ENCODE measurements at regions not wholly inside any gene's neighbourhood (a gene's known extent, or its start where the extent isn't known, plus 50 kb on each side); places are given as distances from the start of the nearest gene placed in this dataset.
"Not testable (repeated sequence)": the region's sequence is repeated elsewhere in the genome, so short reads cannot be mapped to it uniquely, and the experiment has no call there.

DNA sequence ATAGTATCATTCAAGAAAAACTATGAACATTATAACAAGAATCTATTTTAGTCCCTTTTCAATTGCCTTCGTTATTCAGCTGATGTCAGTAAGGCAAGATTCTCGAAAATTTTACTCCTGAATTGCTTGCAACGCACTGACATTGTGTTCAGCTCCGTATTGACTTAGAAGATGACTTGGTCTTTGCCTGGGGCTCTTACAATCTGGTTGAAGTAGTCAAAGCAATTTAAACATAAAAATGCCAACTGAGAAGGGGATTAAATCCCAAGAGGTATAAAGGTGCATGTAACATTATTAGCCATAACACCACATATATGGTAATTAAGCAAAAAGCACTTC lies 507.1 kb downstream of the CENPC start:
- DNase-seq (ENCODE audit: low read depth): no peak

- no peak for DNase-seq (ENCODE audit: low read depth)
Observed at GRCh38 chr4:67037504-67038227, 507.6 kb downstream of the CENPC start.

GRCh38 chr4:67036791-67037190 lies 508.5 kb downstream of the CENPC start:
- no peak for DNase-seq (ENCODE audit: low read depth)

DNA sequence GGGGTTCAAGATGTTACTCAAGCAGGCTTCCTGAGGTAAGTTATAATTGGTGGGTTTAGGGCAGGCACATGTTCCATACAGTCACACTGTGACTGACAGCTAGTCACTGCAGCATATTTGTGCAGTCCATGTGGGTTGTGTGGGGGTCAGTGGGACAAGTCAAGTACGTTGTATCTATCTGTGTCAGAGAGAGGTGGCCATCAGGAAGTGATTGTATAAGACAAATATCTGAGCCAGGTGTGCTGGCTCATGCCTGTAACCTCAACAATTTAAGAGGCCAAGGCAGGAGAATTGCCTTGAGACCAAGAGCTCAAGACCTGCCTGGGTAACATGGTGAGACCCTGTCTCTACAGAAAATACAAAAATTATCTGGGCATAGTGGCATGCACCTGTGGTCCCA lies 509.3 kb downstream of the CENPC start:
- DNase-seq (ENCODE audit: low read depth): no peak

DNA sequence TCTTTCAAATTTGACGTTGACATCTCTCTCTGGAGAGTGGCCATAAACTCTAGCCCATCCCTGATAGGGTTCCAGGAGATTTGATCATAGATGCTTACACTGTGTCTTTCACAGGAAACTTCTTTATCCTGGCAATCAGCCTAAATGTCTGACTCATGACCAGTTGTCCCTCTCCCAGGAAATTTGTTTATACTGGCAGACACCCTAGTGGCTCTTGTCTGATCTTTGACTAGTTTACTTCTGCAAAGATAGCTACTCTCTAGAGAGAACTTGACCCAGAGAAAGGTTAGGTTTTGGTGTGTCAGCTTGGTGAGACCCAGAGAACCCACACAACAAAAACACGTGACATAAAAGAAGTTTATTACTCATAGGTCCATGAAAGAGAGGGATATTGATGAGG lies 509.8 kb downstream of the CENPC start:
- DNase-seq (ENCODE audit: low read depth): no peak

DNA sequence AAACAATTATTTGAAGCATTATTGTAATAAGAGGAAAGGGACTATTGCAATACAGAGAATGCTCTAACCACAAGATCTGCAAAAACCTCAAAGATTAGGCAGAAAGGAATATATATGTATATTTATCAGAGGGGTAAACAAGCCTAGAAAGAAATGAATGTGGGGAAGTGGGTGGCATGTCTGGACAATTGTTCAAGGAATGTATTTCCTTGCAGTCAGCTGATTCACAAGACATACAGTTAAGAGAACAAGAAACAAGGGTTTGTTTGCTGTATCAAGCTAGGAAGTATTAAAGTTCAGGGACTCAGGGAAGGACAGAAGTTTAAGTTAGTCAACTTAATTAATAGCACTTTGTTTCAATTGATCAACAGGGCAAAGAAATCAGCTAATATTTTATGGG lies 514.7 kb downstream of the CENPC start:
- no peak for DNase-seq (ENCODE audit: low read depth)

GRCh38 chr4:67020438-67020797 lies 524.9 kb downstream of the CENPC start:
- DNase-seq (ENCODE audit: low read depth): no peak

- DNase-seq (ENCODE audit: low read depth): no peak
Observed at GRCh38 chr4:67019686-67020437, 525.4 kb downstream of the CENPC start.

DNA sequence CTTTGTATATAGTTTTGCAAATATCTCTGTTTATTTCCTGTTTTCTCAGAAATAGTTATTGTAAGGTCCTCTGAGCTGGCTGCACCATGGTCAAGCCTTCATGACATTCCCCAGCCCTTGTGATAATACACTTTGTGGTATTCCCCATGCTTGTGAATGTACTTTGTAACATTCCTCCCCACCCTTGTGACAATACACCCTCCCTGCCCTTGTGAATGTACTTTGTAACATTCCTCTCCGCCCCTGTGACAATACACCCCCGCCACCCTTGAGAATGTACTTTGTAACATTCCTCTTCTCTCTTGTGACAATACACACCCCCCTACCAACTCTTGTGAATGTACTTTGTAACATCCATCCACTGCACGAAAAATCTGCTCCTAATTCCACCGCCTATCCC lies 530.7 kb downstream of the CENPC start:
- no peak for DNase-seq (ENCODE audit: low read depth)

DNA sequence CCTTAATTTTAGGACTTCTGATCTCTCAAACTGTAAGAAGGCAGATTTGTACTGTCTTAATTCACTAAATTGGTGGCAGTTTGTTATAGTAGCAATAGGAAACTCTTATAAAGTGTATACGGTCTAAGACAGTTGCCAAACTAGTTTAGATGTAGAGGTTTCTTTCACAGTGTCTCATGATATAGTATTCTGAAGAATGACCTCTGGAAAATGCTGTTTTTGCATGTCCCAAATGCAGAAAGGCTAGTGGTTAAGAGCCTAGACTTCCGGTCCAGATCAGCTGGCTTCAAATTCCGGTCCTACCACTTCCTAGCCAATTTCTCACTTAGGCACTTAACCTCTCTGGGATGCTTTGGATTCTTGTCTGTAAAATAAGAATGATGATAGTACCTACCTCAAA lies 538.5 kb downstream of the CENPC start:
- no peak for DNase-seq (ENCODE audit: low read depth)

GRCh38 chr4:66991521-66991920 lies 553.8 kb downstream of the CENPC start:
- no peak for DNase-seq (ENCODE audit: low read depth)

- DNase-seq (ENCODE audit: low read depth): no peak
Observed at GRCh38 chr4:66974665-66975064, 570.6 kb downstream of the CENPC start.

- DNase-seq (ENCODE audit: low read depth): no peak
Observed at GRCh38 chr4:66972087-66972486, 573.2 kb downstream of the CENPC start.

DNA sequence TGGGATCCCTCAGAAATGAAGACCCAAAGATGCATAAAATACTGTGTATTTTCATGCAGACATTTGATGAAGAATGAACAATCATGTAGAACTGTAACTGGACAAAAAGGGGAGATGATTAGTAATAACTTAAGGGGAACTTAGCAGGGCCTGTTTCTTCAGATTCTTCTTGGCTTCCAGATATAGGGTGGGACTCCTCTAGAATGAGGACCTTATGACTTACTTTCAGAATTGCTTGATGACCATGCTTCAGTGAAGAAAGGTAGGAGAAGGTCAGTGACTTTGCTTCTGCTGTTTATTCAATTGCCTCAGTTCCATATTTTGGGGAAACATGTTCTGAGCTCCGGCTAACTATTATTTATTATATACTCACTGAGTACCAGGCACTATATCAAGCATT lies 580.8 kb downstream of the CENPC start:
- DNase-seq (ENCODE audit: low read depth): no peak

- no peak for DNase-seq (ENCODE audit: low read depth)
Observed at GRCh38 chr4:66963084-66963483, 582.2 kb downstream of the CENPC start.

GRCh38 chr4:66959207-66959606 lies 586.1 kb downstream of the CENPC start:
- no peak for DNase-seq (ENCODE audit: low read depth)

DNA sequence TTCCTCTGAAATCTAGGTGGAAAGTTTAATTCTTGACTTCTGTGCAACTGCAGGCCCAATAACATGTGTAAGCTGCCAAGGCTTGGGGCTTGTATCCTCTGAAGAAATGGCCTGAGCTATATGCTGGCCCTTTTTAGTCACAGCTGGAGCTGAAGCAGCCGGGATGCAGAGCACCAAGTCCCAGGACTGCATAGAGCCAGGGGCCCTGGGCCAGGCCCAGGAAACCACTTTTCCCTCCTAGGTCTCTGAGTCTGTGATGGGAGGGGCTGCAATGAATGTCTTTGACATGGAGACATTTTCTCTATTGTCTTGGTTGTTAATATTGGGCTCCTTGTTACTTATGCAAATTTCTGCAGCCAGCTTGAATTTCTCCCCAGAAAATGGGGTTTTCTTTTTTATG lies 588.5 kb downstream of the CENPC start:
- no peak for DNase-seq (ENCODE audit: low read depth)

- no peak for DNase-seq (ENCODE audit: low read depth)
Observed at GRCh38 chr4:66956426-66956825, 588.9 kb downstream of the CENPC start.

- no peak for DNase-seq (ENCODE audit: low read depth)
Observed at GRCh38 chr4:66955784-66956183, 589.5 kb downstream of the CENPC start.

DNA sequence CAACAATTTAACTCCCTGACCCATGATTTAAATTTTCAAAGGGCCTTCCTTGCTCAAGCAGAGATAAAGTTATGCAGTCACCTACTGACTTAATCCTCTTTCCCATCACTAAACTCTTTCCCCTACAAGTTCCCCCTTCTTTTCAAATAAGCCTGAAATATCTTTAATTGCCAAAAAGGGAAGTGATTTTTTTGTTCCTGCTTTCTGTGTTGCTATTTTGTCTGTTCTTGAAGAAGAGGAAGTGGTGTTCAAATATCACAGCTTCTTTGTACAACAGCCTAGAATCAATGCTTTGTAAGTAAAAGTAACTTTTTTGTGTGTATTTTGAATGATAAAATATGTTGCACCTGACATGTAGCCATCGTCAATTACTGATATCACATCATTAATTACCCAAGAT lies 595.9 kb downstream of the CENPC start:
- no peak for DNase-seq (ENCODE audit: low read depth)

- DNase-seq (ENCODE audit: low read depth): no peak
Observed at GRCh38 chr4:66946761-66947160, 598.5 kb downstream of the CENPC start.

DNA sequence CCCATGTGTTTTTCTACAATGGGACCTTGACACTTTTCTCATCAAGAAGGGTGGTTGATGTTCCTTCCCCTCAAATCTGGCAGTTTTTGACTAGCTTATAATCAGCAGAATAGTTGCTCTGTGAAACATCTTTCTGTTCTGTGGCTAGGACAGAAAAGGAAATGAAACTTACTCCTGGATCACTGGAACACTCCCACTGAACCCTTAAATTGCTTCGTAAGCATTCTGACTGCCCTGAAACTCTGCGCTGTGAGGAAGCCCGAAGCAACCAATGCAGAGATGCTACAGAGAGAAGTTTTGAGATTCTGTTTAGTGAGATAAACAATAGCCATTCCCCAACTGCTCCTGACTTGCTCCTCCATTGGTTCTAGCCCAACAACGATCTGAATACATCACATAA lies 602.2 kb downstream of the CENPC start:
- DNase-seq (ENCODE audit: low read depth): no peak

GRCh38 chr4:66931981-66932380 lies 613.3 kb downstream of the CENPC start:
- DNase-seq (ENCODE audit: low read depth): not testable (repeated sequence)

- DNase-seq (ENCODE audit: low read depth): no peak
Observed at GRCh38 chr4:66930206-66930605, 615.1 kb downstream of the CENPC start.

Data from stimulated activated CD8-positive, alpha-beta memory T cell treated with anti-CD3 and anti-CD28 coated beads, Interleukin-15, amount 100 ng/mL, for 24 hours (primary cell).